H9 (cell line): ENCODE measurements at regions not wholly inside any gene's neighbourhood (a gene's known extent, or its start where the extent isn't known, plus 50 kb on each side); places are given as distances from the start of the nearest gene placed in this dataset.

Experiments
- DNase-seq: peaks from one replicate; pipeline ENCODE4 v3.0.0-alpha.2; 2017
- H2AFZ ChIP-seq: one replicate; pipeline ENCODE4 v1.6.1; 2013; ENCODE audit warnings: mild to moderate bottlenecking, low read length, control low read depth, moderate library complexity
- H2AK5ac ChIP-seq: 2 replicates; pipeline ENCODE4 v1.6.1; 2013; ENCODE audit warnings: low read length, control low read depth, mixed read lengths; ENCODE audit not compliant: insufficient read length
- H2BK120ac ChIP-seq: one replicate; pipeline ENCODE4 v1.6.1; 2013; ENCODE audit warnings: low read depth, mild to moderate bottlenecking, low read length, control low read depth, inconsistent platforms; ENCODE audit not compliant: poor library complexity, severe bottlenecking
- H2BK12ac ChIP-seq: 2 replicates; pipeline ENCODE4 v1.6.1; 2013; ENCODE audit warnings: low read length, control low read depth, mixed read lengths, low read depth; ENCODE audit not compliant: insufficient read length
- H2BK15ac ChIP-seq: 2 replicates; pipeline ENCODE4 v1.6.1; 2013; ENCODE audit warnings: low read depth, low read length, control low read depth
- H2BK20ac ChIP-seq: one replicate; pipeline ENCODE4 v1.6.1; 2013; ENCODE audit warnings: low read depth, mild to moderate bottlenecking, low read length, control low read depth, inconsistent platforms; ENCODE audit not compliant: poor library complexity, severe bottlenecking
- H2BK5ac ChIP-seq: 2 replicates; pipeline ENCODE4 v1.6.1; 2013; ENCODE audit warnings: low read length, control low read depth, mixed read lengths; ENCODE audit not compliant: insufficient read length
- H3K14ac ChIP-seq: 2 replicates; pipeline ENCODE4 v1.6.1; 2013; ENCODE audit warnings: low read length, control low read depth; ENCODE audit not compliant: insufficient read depth
- H3K18ac ChIP-seq: 2 replicates; pipeline ENCODE4 v1.6.1; 2013; ENCODE audit warnings: low read depth, mild to moderate bottlenecking, mixed read lengths, low read length, control low read depth; ENCODE audit not compliant: insufficient read length
- H3K23ac ChIP-seq: 2 replicates; pipeline ENCODE4 v1.6.1; 2013; ENCODE audit warnings: low read length, control low read depth, mixed read lengths, low read depth; ENCODE audit not compliant: insufficient read length
- H3K23me2 ChIP-seq: 2 replicates; pipeline ENCODE4 v1.6.1; 2013; ENCODE audit warnings: low read depth, mild to moderate bottlenecking, mixed read lengths, low read length, control low read depth; ENCODE audit not compliant: insufficient read length, poor library complexity, severe bottlenecking
- H3K27ac ChIP-seq: 2 replicates; pipeline ENCODE4 v1.5.1; 2013; ENCODE audit warnings: low read length, control low read depth, mixed read lengths, low read depth; ENCODE audit not compliant: insufficient read length
- H3K27me3 ChIP-seq: 2 replicates; pipeline ENCODE4 v1.6.1; 2013; ENCODE audit warnings: low read length, control low read depth, inconsistent platforms; ENCODE audit not compliant: insufficient read depth
- H3K4ac ChIP-seq: 2 replicates; pipeline ENCODE4 v1.6.1; 2013; ENCODE audit warnings: low read depth, mild to moderate bottlenecking, control low read depth, inconsistent platforms, low read length, moderate library complexity
- H3K4me1 ChIP-seq: 2 replicates; pipeline ENCODE4 v1.6.1; 2013; ENCODE audit warnings: low read length, control low read depth, inconsistent platforms; ENCODE audit not compliant: insufficient read depth
- H3K4me2 ChIP-seq: 2 replicates; pipeline ENCODE4 v1.6.1; 2013; ENCODE audit warnings: low read length, control low read depth, mixed read lengths; ENCODE audit not compliant: insufficient read length, insufficient read depth
- H3K56ac ChIP-seq: 2 replicates; pipeline ENCODE4 v1.6.1; 2013; ENCODE audit warnings: low read depth, mild to moderate bottlenecking, mixed read lengths, low read length, control low read depth; ENCODE audit not compliant: insufficient read length
- H3K79me1 ChIP-seq: 2 replicates; pipeline ENCODE4 v1.6.1; 2013; ENCODE audit warnings: low read depth, mild to moderate bottlenecking, moderate library complexity, low read length, control low read depth, inconsistent platforms; ENCODE audit not compliant: insufficient read depth, poor library complexity, severe bottlenecking
- H3K79me2 ChIP-seq: 2 replicates; pipeline ENCODE4 v1.6.1; 2013; ENCODE audit warnings: low read length, control low read depth, inconsistent platforms; ENCODE audit not compliant: insufficient read depth
- H3K9ac ChIP-seq: 2 replicates; pipeline ENCODE4 v1.6.1; 2013; ENCODE audit warnings: low read length, control low read depth, mixed read lengths; ENCODE audit not compliant: insufficient read length; ENCODE audit errors: extremely low read depth
- H3K9me3 ChIP-seq: one replicate; pipeline ENCODE4 v1.6.1; 2013; ENCODE audit warnings: low read depth, low read length, inconsistent platforms; ENCODE audit not compliant: control insufficient read depth
- H3T11ph ChIP-seq: one replicate; pipeline ENCODE4 v1.6.1; 2013; ENCODE audit warnings: mild to moderate bottlenecking, low read length, control low read depth, inconsistent platforms
- H4K20me1 ChIP-seq: one replicate; pipeline ENCODE4 v1.6.1; 2013; ENCODE audit not compliant: control insufficient read depth, insufficient read length, insufficient read depth
- H4K5ac ChIP-seq: 2 replicates; pipeline ENCODE4 v1.6.1; 2013; ENCODE audit warnings: low read depth, mild to moderate bottlenecking, mixed read lengths, low read length, control low read depth; ENCODE audit not compliant: insufficient read length
- H4K8ac ChIP-seq: replicated peaks from 2 replicates; pipeline ENCODE4 v1.6.1; 2013; ENCODE audit warnings: low read length, control low read depth, mixed read lengths, low read depth; ENCODE audit not compliant: insufficient read length
- H4K91ac ChIP-seq: 2 replicates; pipeline ENCODE4 v1.6.1; 2013; ENCODE audit warnings: low read depth, mild to moderate bottlenecking, moderate library complexity, mixed read lengths, low read length, control low read depth; ENCODE audit not compliant: insufficient read length
- H3K27ac Mint-ChIP-seq, 3 experiments: 2 replicates in 2 of 3; 3 replicates in 1 of 3; pipeline ENCODE4 v1.8.0; 2020 to 2021; ENCODE audit warnings: mixed read lengths in 3 of 3, mild to moderate bottlenecking in 1 of 3, moderate library complexity in 1 of 3
- H3K27me3 Mint-ChIP-seq: 2 replicates; pipeline ENCODE4 v1.8.0; 2021; ENCODE audit warnings: low read depth, mild to moderate bottlenecking, moderate library complexity, mixed read lengths
- H3K36me3 Mint-ChIP-seq, 3 experiments: 2 replicates in 2 of 3; 3 replicates in 1 of 3; pipeline ENCODE4 v1.8.0; 2020 to 2021; ENCODE audit warnings: low read depth in 3 of 3, mixed read lengths in 3 of 3; ENCODE audit not compliant: insufficient read depth in 1 of 3
- H3K4me1 Mint-ChIP-seq, 2 experiments: 2 replicates each; pipeline ENCODE4 v1.8.0; 2020; ENCODE audit warnings: mixed read lengths in 2 of 2
- H3K4me3 Mint-ChIP-seq, 2 experiments: 2 replicates in 1 of 2; 3 replicates in 1 of 2; pipeline ENCODE4 v1.8.0; 2020 to 2021; ENCODE audit warnings: mild to moderate bottlenecking in 2 of 2, mixed read lengths in 2 of 2, moderate library complexity in 1 of 2
- H3K9me3 Mint-ChIP-seq, 2 experiments: 2 replicates in 1 of 2; 3 replicates in 1 of 2; pipeline ENCODE4 v1.8.0; 2020; ENCODE audit warnings: mild to moderate bottlenecking in 2 of 2, mixed read lengths in 2 of 2, moderate library complexity in 1 of 2
- CTCF ChIP-seq: fragments of 200-600 bp; sonication (generic); conservative IDR thresholded peaks from 3 replicates; pipeline ENCODE4 v1.8.0; 2021; ENCODE audit warnings: antibody characterized with exemption, mild to moderate bottlenecking
- WGBS: extraction: QIAGEN DNeasy Blood & Tissue Kit; methylation state at CpG from one replicate; pipeline ENCODE4 v1.1.7; 2013; ENCODE audit warnings: missing lambda C conversion rate, low lambda C conversion rate, mixed read lengths; ENCODE audit not compliant: insufficient read length; ENCODE audit errors: extremely low coverage; 5-methylcytosine and 5-hydroxymethylcytosine counted together

GRCh38 chr22:25362215-25362882 is 142.9 kb downstream of the CRYBB2 start:
- Histone ChIP-seq H3K27ac (no peak overlapping the region), H3K23ac (no peak overlapping the region), H4K20me1 (no peaks in the 10 kb centered on the region), H3K27me3 (no peaks in the 10 kb centered on the region), H4K91ac (no peak overlapping the region), H3K4me2 (no peak overlapping the region), H2BK5ac (no peak overlapping the region), H3K18ac (no peak overlapping the region), H2BK15ac (no peak overlapping the region), H3K4ac (no peak overlapping the region), H3K79me2 (no peaks in the 10 kb centered on the region; the same call in 1 of the 2 replicates), H2AFZ (no peak overlapping the region), H2BK120ac (no peak overlapping the region), H3T11ph (no peak overlapping the region), H2BK12ac (no peak overlapping the region), H3K4me1 (no peaks in the 10 kb centered on the region), H3K23me2 (no peaks in the 10 kb centered on the region), H3K14ac (no peak overlapping the region), H3K9ac (no peak overlapping the region), H3K56ac (no peak overlapping the region), H4K5ac (no peak overlapping the region), H3K79me1 (no peaks in the 10 kb centered on the region), H2BK20ac (no peak overlapping the region), H4K8ac (no peak overlapping the region), H2AK5ac (no peak overlapping the region), H3K9me3 (no peaks in the 10 kb centered on the region)
- Mint-ChIP-seq H3K9me3 (no peaks in the 10 kb centered on the region), H3K27me3 (no peaks in the 10 kb centered on the region), H3K4me1 (peaks cover 0 to 2% of the 10 kb centered on the region in 2 experiments; a peak in 2 of 4 replicates), H3K36me3 (peaks cover 2 to 6% (median 2%) of the 10 kb centered on the region in 3 experiments), H3K27ac (no peak overlapping the region; a peak in 1 of 7 replicates), H3K4me3 (no peak overlapping the region)
- WGBS, result no CpG with 5 or more reads among the region's 17 CpGs
- DNase-seq, result peak; percentile 84
- TF ChIP-seq CTCF, result peak; percentile 90
